ENCODE measurements at regions not wholly inside any gene's neighbourhood (a gene's known extent, or its start where the extent isn't known, plus 50 kb on each side); places are given as distances from the start of the nearest gene placed in this dataset.

- TF ChIP-seq POLR2AphosphoS5 (IDR thresholded peaks at IDR 0.05): no peak
- TF ChIP-seq POLR2A (IDR thresholded peaks at IDR 0.05): no peak
Measured at GRCh38 chr6:155561257-155561965, 105.8 kb upstream of the NOX3 start.
